ENCODE measurements at regions not wholly inside any gene's neighbourhood (a gene's known extent, or its start where the extent isn't known, plus 50 kb on each side); places are given as distances from the start of the nearest gene placed in this dataset.

- no peak for TF ChIP-seq CTCF (IDR thresholded peaks at IDR 0.05)
- H3K27me3 ChIP-seq: peaks cover 6% of the 10 kb centered on the region
- no peak for DNase-seq
- H3K27ac ChIP-seq: no peak overlapping the region
- intact Hi-C loops (cut with DNase I): no loop called here
- no peaks in the 10 kb centered on the region for H3K9me3 ChIP-seq
- ATAC-seq: no peak
- H3K4me3 ChIP-seq: no peak overlapping the region
- no peaks in the 10 kb centered on the region for H3K4me1 ChIP-seq
- no peaks in the 10 kb centered on the region for H3K36me3 ChIP-seq
These were observed 66.3 kb upstream of the GPR45 start for GRCh38 chr2:105175231-105175630.

GRCh38 chr2:105176429-105176828 lies 65.1 kb upstream of the GPR45 start:
- ATAC-seq (peak; percentile 83), DNase-seq (no peak)
- no peak for TF ChIP-seq CTCF (IDR thresholded peaks at IDR 0.05)
- Histone ChIP-seq H3K9me3 (no peaks in the 10 kb centered on the region), H3K27me3 (peaks cover 6% of the 10 kb centered on the region), H3K4me1 (no peaks in the 10 kb centered on the region), H3K4me3 (no peak overlapping the region), H3K27ac (no peak overlapping the region), H3K36me3 (no peaks in the 10 kb centered on the region)
- intact Hi-C loops (cut with DNase I): no loop called here

- intact Hi-C loops (cut with DNase I): no loop called here
- no peaks in the 10 kb centered on the region for H3K4me1 ChIP-seq
- ATAC-seq: no peak
- H3K36me3 ChIP-seq: no peaks in the 10 kb centered on the region
- no peak overlapping the region for H3K27ac ChIP-seq
- no peaks in the 10 kb centered on the region for H3K9me3 ChIP-seq
- no peak overlapping the region for H3K4me3 ChIP-seq
- no peak for DNase-seq
- TF ChIP-seq CTCF (IDR thresholded peaks at IDR 0.05): no peak
- H3K27me3 ChIP-seq: peaks cover 6% of the 10 kb centered on the region
These were observed 64.5 kb upstream of the GPR45 start for GRCh38 chr2:105177008-105177407.

- TF ChIP-seq CTCF (IDR thresholded peaks at IDR 0.05): no peak
- Histone ChIP-seq H3K27me3 (peaks cover 6% of the 10 kb centered on the region), H3K4me3 (no peak overlapping the region), H3K9me3 (no peaks in the 10 kb centered on the region), H3K4me1 (no peaks in the 10 kb centered on the region), H3K36me3 (no peaks in the 10 kb centered on the region), H3K27ac (no peak overlapping the region)
- DNase-seq (no peak), ATAC-seq (no peak)
- intact Hi-C loops (cut with DNase I): no loop called here
These were observed 63.8 kb upstream of the GPR45 start for GRCh38 chr2:105177536-105178254.

GRCh38 chr2:105179469-105180372 lies 61.8 kb upstream of the GPR45 start:
- ATAC-seq (peak; percentile 70), DNase-seq (no peak)
- Histone ChIP-seq H3K4me3 (no peak overlapping the region), H3K4me1 (no peaks in the 10 kb centered on the region), H3K9me3 (no peaks in the 10 kb centered on the region), H3K27me3 (peaks cover 6% of the 10 kb centered on the region), H3K36me3 (no peaks in the 10 kb centered on the region), H3K27ac (no peak overlapping the region)
- TF ChIP-seq CTCF (IDR thresholded peaks at IDR 0.05): peak; percentile 43
- intact Hi-C loops (cut with DNase I): no loop called here

All from upper lobe of right lung (tissue), 1 donor.